K562 (cell line): ENCODE measurements at regions not wholly inside any gene's neighbourhood (a gene's known extent, or its start where the extent isn't known, plus 50 kb on each side); places are given as distances from the start of the nearest gene placed in this dataset.

Experiments
- ATAC-seq: fragments of 200-7000 bp; cut with Tn5 transposase; 3 replicates; pipeline ENCODE4 v1.9.1; 2020; ENCODE audit warnings: moderate library complexity
- BruUV-seq: library from RNA; stranded (reverse); fragments of 400-500 nt; replicated peaks from 2 replicates; lab custom pipeline; 2021; lab: Mats Ljungman, UMichigan
- CTCF ChIA-PET: fragments of 300-600 bp; formaldehyde crosslinking; extraction: SDS; loops from one replicate; lab custom pipeline; 2021; ENCODE audit warnings: low intra/inter-chr PET ratio; lab: Yijun Ruan, JAX
- POLR2A ChIA-PET: fragments of 300-600, 350-650 bp; sonication (Branson Sonifier 250); formaldehyde crosslinking; extraction: SDS; loops from one replicate; lab custom pipeline; 2021; ENCODE audit warnings: antibody characterized with exemption, inconsistent platforms; lab: Yijun Ruan, JAX
- DNase-seq, 4 experiments: peaks; one replicate each; pipeline versions ENCODE4 v3.0.0 to v3.0.0-alpha.2; 2011 to 2018; ENCODE audit warnings: low spot score in 3 of 4, mixed read lengths in 3 of 4; ENCODE audit errors: extremely low read depth in 1 of 4
- FAIRE-seq: peaks from 2 replicates; lab custom pipeline; 2011; peaks lifted over from hg19 to GRCh38; lab: Jason Lieb, UNC
- H2AFZ ChIP-seq: 2 replicates; pipeline ENCODE4 v1.6.0; 2011; ENCODE audit warnings: low read depth, low read length, control low read depth, inconsistent platforms
- H3K27ac ChIP-seq: fragments of 200-600 bp; 3 replicates; pipeline ENCODE4 v1.8.0; 2011; ENCODE audit warnings: low read depth, mild to moderate bottlenecking, control low read depth, inconsistent platforms, low read length, moderate library complexity, mixed read lengths; ENCODE audit errors: extremely low read depth
- H3K27me3 ChIP-seq, 2 experiments: fragments of 300-600 bp in 1 of 2; 2 replicates in 1 of 2; 3 replicates in 1 of 2; pipeline versions ENCODE4 v1.6.0 to v1.8.0; 2011; ENCODE audit warnings: inconsistent platforms in 2 of 2, low read length in 2 of 2, mild to moderate bottlenecking in 1 of 2, mixed read lengths in 1 of 2, moderate library complexity in 1 of 2; ENCODE audit not compliant: control insufficient read depth in 2 of 2, insufficient read depth in 2 of 2
- H3K36me3 ChIP-seq: fragments of 300-600 bp; 3 replicates; pipeline ENCODE4 v1.8.0; 2011; ENCODE audit warnings: mild to moderate bottlenecking, low read length, inconsistent platforms; ENCODE audit not compliant: control insufficient read depth, insufficient read depth
- H3K4me1 ChIP-seq, 2 experiments: fragments of 200-600 bp in 1 of 2; replicated peaks in 1 of 2; 2 replicates in 1 of 2; 3 replicates in 1 of 2; pipeline versions ENCODE4 v1.5.1 to v1.8.0; 2011; ENCODE audit warnings: inconsistent platforms in 2 of 2, low read length in 2 of 2, mild to moderate bottlenecking in 1 of 2, mixed read lengths in 1 of 2, moderate library complexity in 1 of 2; ENCODE audit not compliant: control insufficient read depth in 2 of 2, insufficient read depth in 2 of 2
- H3K4me2 ChIP-seq: 2 replicates; pipeline ENCODE4 v1.6.1; 2011; ENCODE audit warnings: low read length, control low read depth, inconsistent platforms, mixed read lengths; ENCODE audit not compliant: insufficient read depth
- H3K4me3 ChIP-seq: fragments of 200-600 bp; sonication (generic), shearing (Covaris generic); 2 replicates; pipeline ENCODE4 v1.5.1; 2016; ENCODE audit warnings: control low read depth, inconsistent platforms
- H3K79me2 ChIP-seq: fragments of 200-600 bp; 3 replicates; pipeline ENCODE4 v1.8.0; 2011; ENCODE audit warnings: low read length, inconsistent platforms; ENCODE audit not compliant: control insufficient read depth, insufficient read depth
- H3K9ac ChIP-seq, 2 experiments: 2 replicates each; pipeline versions ENCODE4 v1.6.0 to v1.6.1; 2011; ENCODE audit warnings: low read depth in 2 of 2, low read length in 2 of 2, control low read depth in 1 of 2, inconsistent platforms in 1 of 2, mild to moderate bottlenecking in 1 of 2, mixed read lengths in 1 of 2; ENCODE audit not compliant: insufficient read depth in 1 of 2
- H3K9me1 ChIP-seq: one replicate; pipeline ENCODE4 v1.6.0; 2011; ENCODE audit warnings: inconsistent platforms, mild to moderate bottlenecking, low read length, moderate library complexity; ENCODE audit not compliant: control insufficient read depth, insufficient read depth
- H3K9me3 ChIP-seq: replicated peaks from 2 replicates; pipeline ENCODE4 v1.5.1; 2011; ENCODE audit warnings: low read depth, low read length, inconsistent platforms; ENCODE audit not compliant: control insufficient read depth, insufficient read depth
- H4K20me1 ChIP-seq: replicated peaks from 2 replicates; pipeline ENCODE4 v1.6.1; 2011; ENCODE audit warnings: low read length, inconsistent platforms, mixed read lengths; ENCODE audit not compliant: control insufficient read depth, insufficient read depth
- ARNT ChIP-seq, 2 experiments: fragments of 450-650 bp; IDR thresholded peaks; 2 replicates each; pipeline ENCODE4 v1.6.1; 2016; ENCODE audit warnings: mild to moderate bottlenecking in 1 of 2
- C11orf30 ChIP-seq: fragments of 450-650 bp; IDR thresholded peaks from 2 replicates; pipeline ENCODE4 v1.6.1; 2016; ENCODE audit warnings: low read depth, mild to moderate bottlenecking
- EZH2 ChIP-seq: IDR thresholded peaks from 2 replicates; pipeline ENCODE4 v1.6.1; 2012; ENCODE audit warnings: low read depth, mild to moderate bottlenecking, inconsistent platforms, low read length, borderline replicate concordance
- MAFF ChIP-seq: IDR thresholded peaks from 2 replicates; pipeline ENCODE4 v1.6.1; 2012; ENCODE audit warnings: low read length, improper control_type of control experiment
- MAFG ChIP-seq: fragments of 450-650 bp; conservative IDR thresholded peaks from 2 replicates; pipeline ENCODE4 v1.6.1; 2016; ENCODE audit warnings: missing genetic modification characterization, missing compliant biosample characterization
- MCM5 ChIP-seq: fragments of 450-650 bp; IDR thresholded peaks from 2 replicates; pipeline ENCODE4 v1.6.1; 2016; ENCODE audit warnings: low read depth
- MEF2A ChIP-seq: IDR thresholded peaks from 2 replicates; pipeline ENCODE4 v1.6.1; 2011; ENCODE audit warnings: low read depth, mild to moderate bottlenecking, low read length, moderate library complexity; ENCODE audit not compliant: control insufficient read depth
- STAT5B ChIP-seq: fragments of 250-450 bp; sonication (Bioruptor Pico); IDR thresholded peaks from 2 replicates; pipeline ENCODE4 v1.8.0; 2021; ENCODE audit warnings: mild to moderate bottlenecking, inconsistent platforms
- ZBTB7A ChIP-seq: IDR thresholded peaks from 2 replicates; pipeline ENCODE4 v1.6.1; 2011; ENCODE audit warnings: low read depth, mild to moderate bottlenecking, low read length, moderate library complexity, borderline replicate concordance; ENCODE audit not compliant: control insufficient read depth
- ZNF316 ChIP-seq: fragments of 450-650 bp; IDR thresholded peaks from 2 replicates; pipeline ENCODE4 v1.6.1; 2016
- in situ Hi-C: fragments of 300-500 bp; cut with MboI; formaldehyde crosslinking; loops from 4 replicates; pipeline ENCODE4 v1.15.0; 2018; ENCODE audit warnings: inconsistent platforms, mixed read lengths
- intact Hi-C: fragments of 100-400 bp; cut with micrococcal nuclease; formaldehyde crosslinking; loops from 2 replicates; pipeline ENCODE4 v1.14.2; 2022
- TF ChIP-seq, protein P1 (sequence below): fragments of 450-650 bp; formaldehyde crosslinking; IDR thresholded peaks from 2 replicates; pipeline ENCODE4 v1.4.0; 2022; ENCODE audit warnings: missing genetic modification characterization
- TF ChIP-seq, protein P2 (sequence below), 3 experiments: fragments of 200-800 bp in 1 of 3; sonication (Bioruptor generic) in 1 of 3; sonication (generic) in 1 of 3; formaldehyde crosslinking in 1 of 3; IDR thresholded peaks; 2 replicates each; pipeline versions ENCODE4 v1.6.1 to v1.8.0; 2016 to 2022; ENCODE audit warnings: mild to moderate bottlenecking in 2 of 3, missing compliant biosample characterization in 2 of 3, missing genetic modification characterization in 2 of 3, missing genetic modification reagents in 1 of 3
- TF ChIP-seq, protein P3 (sequence below): IDR thresholded peaks from 2 replicates; pipeline ENCODE4 v1.6.1; 2011; ENCODE audit warnings: borderline replicate concordance, low read depth, mild to moderate bottlenecking, moderate library complexity, low read length; ENCODE audit not compliant: insufficient read depth, poor library complexity, severe bottlenecking
- TF ChIP-seq, protein P4 (sequence below): fragments of 450-650 bp; formaldehyde crosslinking; IDR thresholded peaks from 2 replicates; pipeline ENCODE4 v1.4.0; 2020; ENCODE audit warnings: mild to moderate bottlenecking

DNA sequence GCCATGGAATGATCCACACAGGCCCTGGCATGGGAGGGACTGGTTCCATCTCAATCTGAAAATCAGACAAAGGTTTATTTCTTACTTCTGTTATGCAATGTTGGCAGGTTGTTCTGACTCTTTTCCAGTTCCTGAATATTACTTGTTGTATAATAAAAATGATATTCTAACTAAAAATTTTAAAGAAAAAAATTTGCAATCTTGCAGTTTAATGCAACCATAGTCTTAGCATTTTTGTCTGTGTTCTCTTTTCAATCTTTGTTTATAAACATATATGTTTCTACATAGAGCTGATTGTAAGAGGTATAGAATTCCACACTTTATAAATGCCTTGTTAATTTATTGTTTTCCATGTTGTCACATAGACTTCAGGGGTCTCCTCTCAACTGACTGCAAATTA lies 143.4 kb downstream of the RPIA start:
- no peak for DNase-seq
- no peaks in the 10 kb centered on the region for H3K9me3 ChIP-seq
- H3K27ac ChIP-seq, result no peak overlapping the region
- no peaks in the 10 kb centered on the region for H3K9me1 ChIP-seq
- no peaks in the 10 kb centered on the region for H3K36me3 ChIP-seq
- no peak for FAIRE-seq
- peaks cover 0 to 6% of the 10 kb centered on the region in 2 experiments; a peak in 2 of 5 replicates for H3K27me3 ChIP-seq
- H4K20me1 ChIP-seq, result no peaks in the 10 kb centered on the region
- H3K4me3 ChIP-seq, result no peak overlapping the region
- BruUV-seq, result no TSS peak
- no peak overlapping the region for H3K9ac ChIP-seq
- intact Hi-C loops (loop anchor here (5.0 kb wide), 3 partner anchors 37 to 93 kb away; no protein-coding TSS in a partner anchor), in situ Hi-C loops (no loop called here)
- no peak overlapping the region for H2AFZ ChIP-seq
- no peaks in the 10 kb centered on the region for H3K79me2 ChIP-seq
- POLR2A ChIA-PET, result no interaction called here
- no peak overlapping the region for H3K4me2 ChIP-seq
- TF ChIP-seq, protein P1, sequence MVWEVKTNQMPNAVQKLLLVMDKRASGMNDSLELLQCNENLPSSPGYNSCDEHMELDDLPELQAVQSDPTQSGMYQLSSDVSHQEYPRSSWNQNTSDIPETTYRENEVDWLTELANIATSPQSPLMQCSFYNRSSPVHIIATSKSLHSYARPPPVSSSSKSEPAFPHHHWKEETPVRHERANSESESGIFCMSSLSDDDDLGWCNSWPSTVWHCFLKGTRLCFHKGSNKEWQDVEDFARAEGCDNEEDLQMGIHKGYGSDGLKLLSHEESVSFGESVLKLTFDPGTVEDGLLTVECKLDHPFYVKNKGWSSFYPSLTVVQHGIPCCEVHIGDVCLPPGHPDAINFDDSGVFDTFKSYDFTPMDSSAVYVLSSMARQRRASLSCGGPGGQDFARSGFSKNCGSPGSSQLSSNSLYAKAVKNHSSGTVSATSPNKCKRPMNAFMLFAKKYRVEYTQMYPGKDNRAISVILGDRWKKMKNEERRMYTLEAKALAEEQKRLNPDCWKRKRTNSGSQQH (CRISPR knock-in tag), result no peak
- TF ChIP-seq, protein P2, sequence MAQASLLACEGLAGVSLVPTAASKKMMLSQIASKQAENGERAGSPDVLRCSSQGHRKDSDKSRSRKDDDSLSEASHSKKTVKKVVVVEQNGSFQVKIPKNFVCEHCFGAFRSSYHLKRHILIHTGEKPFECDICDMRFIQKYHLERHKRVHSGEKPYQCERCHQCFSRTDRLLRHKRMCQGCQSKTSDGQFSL (CRISPR knock-in tag; IDR thresholded peaks at IDR 0.05), result no peak
- TF ChIP-seq, protein P2 (tag; IDR thresholded peaks at IDR 0.05), result no peak
- TF ChIP-seq MEF2A, result no peak
- TF ChIP-seq MCM5, result no peak
- TF ChIP-seq ARNT (IDR thresholded peaks at IDR 0.05), result no peak
- TF ChIP-seq, protein P3, sequence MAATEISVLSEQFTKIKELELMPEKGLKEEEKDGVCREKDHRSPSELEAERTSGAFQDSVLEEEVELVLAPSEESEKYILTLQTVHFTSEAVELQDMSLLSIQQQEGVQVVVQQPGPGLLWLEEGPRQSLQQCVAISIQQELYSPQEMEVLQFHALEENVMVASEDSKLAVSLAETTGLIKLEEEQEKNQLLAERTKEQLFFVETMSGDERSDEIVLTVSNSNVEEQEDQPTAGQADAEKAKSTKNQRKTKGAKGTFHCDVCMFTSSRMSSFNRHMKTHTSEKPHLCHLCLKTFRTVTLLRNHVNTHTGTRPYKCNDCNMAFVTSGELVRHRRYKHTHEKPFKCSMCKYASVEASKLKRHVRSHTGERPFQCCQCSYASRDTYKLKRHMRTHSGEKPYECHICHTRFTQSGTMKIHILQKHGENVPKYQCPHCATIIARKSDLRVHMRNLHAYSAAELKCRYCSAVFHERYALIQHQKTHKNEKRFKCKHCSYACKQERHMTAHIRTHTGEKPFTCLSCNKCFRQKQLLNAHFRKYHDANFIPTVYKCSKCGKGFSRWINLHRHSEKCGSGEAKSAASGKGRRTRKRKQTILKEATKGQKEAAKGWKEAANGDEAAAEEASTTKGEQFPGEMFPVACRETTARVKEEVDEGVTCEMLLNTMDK, result no peak
- TF ChIP-seq ZNF316, result peak; percentile 68
- TF ChIP-seq MAFF, result peak; percentile 17; the same call in 1 of the 2 replicates
- TF ChIP-seq MAFG (tag), result peak; percentile 50; the same call in 1 of the 2 replicates
- peak; percentile 53 for TF ChIP-seq C11orf30
- TF ChIP-seq, protein P4, sequence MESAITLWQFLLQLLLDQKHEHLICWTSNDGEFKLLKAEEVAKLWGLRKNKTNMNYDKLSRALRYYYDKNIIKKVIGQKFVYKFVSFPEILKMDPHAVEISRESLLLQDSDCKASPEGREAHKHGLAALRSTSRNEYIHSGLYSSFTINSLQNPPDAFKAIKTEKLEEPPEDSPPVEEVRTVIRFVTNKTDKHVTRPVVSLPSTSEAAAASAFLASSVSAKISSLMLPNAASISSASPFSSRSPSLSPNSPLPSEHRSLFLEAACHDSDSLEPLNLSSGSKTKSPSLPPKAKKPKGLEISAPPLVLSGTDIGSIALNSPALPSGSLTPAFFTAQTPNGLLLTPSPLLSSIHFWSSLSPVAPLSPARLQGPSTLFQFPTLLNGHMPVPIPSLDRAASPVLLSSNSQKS (CRISPR knock-in tag), result no peak
- no peak for TF ChIP-seq ZBTB7A
- no peak for TF ChIP-seq STAT5B (CRISPR knock-in tag)
- no peak for TF ChIP-seq EZH2
- no peak for ATAC-seq
- CTCF ChIA-PET, result no interaction called here
- no peaks in the 10 kb centered on the region for H3K4me1 ChIP-seq
